Caki2 (cell line): ENCODE measurements at regions not wholly inside any gene's neighbourhood (a gene's known extent, or its start where the extent isn't known, plus 50 kb on each side); places are given as distances from the start of the nearest gene placed in this dataset.
"Not testable (repeated sequence)": the region's sequence is repeated elsewhere in the genome, so short reads cannot be mapped to it uniquely, and the experiment has no call there.

Source experiments
- DNase-seq: peaks from one replicate; pipeline ENCODE4 v3.0.0-alpha.2; 2015; ENCODE audit warnings: low read depth
- in situ Hi-C: cut with HindIII; loops from 2 replicates; pipeline ENCODE4 v1.10.0; 2016; ENCODE audit warnings: low sequenced_read_pairs, low pct_unique_long_range_greater_than_20kb, mixed read lengths

DNA sequence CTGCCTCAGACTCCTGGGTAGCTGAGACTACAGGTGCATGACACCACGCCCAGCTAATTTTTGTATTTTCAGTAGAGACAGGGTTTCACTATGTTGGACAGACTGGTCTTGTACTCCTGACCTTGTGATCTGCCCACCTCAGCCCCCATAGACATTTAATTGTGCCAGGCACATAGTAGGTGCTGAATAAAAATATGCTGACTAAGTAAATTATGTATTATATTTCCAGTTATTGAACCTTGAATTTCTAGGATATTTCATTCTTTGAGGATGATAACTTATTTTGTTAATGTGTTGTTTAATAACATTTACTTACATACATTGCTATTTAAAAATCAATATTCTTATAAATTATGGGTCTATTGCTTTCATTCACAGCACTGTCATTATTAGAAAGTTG, 190.4 kb upstream of the LRRTM4 start:
- in situ Hi-C loops, result no loop called here
- DNase-seq, result no peak

DNA sequence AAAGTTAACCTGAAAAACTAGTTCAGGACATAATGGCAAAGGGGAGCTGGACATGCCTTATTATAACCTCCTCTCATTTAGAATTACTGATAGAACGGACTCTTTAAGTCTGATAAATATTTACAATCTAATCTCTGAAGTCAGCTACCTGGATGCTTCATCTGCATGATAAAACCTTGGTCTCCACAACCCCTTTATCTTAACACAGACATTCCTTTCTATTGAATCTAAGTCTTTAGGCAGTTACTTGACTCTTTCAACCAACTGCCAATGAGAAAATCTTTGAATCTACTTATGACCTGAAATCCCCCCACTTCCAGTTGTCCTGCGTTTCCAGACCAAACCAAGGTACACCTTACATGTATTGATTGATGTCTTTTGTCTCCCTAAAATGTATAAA, 191.2 kb upstream of the LRRTM4 start:
- in situ Hi-C loops, result no loop called here
- no peak for DNase-seq

DNA sequence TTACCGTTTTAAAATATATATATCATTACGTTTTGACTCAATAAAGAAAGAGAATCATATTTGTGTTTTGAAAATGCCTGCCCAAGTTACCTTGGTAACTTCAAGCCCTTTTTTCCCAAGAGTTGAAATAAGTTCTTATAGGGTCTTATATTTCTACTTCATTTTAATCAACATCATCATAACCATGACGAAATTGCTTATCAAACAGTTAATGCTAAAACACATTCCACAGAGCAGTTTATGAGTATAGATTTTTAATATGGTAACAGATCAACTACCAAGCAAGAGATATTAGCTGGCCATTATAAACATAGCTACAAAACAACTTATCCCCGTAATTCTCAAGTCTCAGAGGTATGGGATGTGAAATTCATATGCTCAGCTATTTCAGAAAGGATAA, 197.9 kb upstream of the LRRTM4 start:
- no peak for DNase-seq
- in situ Hi-C loops, result no loop called here

DNA sequence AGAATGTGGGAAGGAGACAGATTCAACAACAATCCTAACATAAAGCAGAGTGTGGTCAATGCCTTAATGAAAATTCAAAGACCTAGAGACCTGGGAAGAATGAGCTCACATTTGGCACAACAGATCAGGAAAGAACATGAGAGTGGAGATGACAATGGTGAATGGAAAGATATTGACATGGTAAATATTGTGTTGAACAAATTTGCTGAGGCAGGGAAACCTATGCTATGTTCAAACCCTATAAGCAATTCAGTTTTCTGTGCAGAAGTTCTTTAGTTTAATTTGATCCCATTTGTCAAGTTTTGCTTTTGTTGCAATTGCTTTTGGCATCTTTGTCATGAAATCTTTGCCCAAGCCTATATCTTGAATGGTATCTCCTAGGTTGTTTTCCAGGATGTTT, 199.4 kb upstream of the LRRTM4 start:
- in situ Hi-C loops, result no loop called here

DNA sequence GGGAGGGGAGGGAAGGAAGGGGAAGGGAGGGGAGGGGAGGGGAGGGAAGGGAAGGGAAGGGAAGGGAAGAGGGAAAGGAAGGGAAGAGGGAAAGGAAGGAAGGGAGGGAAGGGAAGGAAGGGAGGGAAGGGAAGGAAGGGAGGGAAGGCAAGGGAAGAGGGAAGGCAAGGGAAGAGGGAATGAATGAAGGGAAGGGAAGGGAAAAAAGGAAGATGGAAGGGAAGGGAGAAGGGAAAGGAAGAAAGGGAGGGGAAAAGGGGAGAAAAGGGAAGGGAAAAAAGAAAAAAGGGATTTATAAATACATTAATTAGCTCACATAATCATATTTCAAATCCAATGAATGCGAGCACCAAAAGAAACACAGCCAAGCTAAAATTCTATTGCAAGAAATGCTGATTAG, 202.9 kb upstream of the LRRTM4 start:
- no peak for DNase-seq
- in situ Hi-C loops, result no loop called here

More for the DNA sequence above, 199.4 kb upstream of the LRRTM4 start:
- DNase-seq, result no peak

DNA sequence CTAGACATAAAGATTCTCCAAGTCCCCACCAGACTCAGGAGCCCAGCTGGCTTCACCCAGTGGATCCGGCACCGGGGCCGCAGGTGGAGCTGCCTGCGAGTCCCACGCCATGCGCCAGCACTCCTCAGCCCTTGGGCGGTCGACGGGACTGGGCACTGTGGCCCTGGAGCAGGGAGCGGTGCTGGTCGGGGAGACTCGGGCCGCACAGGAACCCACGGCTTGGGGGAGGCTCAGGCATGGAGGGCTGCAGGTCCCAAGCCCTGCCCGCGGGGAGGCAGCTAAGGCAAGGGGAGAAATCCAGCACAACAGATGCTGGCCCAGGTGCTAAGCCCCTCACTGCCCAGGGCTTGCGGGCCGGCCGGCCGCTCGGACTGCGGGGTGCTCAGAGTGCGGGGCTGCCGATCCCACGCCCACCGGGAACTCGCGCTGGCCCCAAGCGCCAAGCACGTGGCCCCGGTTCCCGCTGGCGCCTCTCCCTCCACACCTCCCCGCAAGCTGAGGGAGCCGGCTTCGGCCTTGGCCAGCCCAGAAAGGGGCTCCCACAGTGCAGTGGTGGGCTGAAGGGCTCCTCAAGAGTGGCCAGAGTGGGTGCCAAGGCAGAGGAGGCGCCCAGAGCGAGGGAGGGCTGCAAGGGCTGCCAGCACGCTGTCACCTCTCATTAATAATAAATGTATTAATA, 212.6 kb upstream of the LRRTM4 start:
- DNase-seq, in situ Hi-C loops: not testable (repeated sequence)

DNA sequence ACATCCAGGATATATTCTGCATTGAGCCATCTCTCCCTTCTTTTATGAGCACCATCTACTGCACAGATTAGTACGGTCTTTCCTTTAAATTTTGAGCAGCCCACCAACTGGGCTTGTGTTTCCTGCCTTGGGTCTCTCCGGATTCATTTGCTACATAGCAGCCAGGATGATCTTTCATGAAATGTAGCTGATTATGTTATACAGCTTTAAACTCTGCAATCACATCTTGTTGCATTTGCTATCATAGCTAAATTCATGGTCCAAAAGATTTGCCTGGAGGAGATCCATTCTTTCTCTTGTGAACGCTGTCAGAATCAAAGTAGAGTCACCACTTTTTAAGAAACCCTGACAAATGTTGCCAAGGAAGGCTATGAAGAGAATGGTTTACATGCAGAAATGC, 215.1 kb upstream of the LRRTM4 start:
- DNase-seq, result no peak
- in situ Hi-C loops, result no loop called here

DNA sequence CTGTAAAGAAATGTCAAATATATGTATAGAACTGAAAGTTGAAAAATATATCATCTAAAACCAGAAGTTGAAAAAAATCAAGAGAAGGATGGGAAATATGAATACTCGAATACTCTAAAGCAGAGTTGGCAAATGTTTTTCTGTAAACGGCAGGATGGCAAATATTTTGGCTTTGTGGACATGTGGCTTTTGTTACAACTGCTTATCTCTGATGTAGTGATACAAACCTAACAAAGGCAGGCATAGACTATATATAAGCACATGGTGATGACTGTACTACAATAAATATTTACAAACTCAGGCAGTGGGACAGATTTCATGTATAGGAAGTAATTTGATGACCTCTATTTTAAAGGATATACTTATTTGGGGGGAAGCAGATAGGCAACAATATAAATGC, 224.6 kb upstream of the LRRTM4 start:
- in situ Hi-C loops, result no loop called here
- no peak for DNase-seq

DNA sequence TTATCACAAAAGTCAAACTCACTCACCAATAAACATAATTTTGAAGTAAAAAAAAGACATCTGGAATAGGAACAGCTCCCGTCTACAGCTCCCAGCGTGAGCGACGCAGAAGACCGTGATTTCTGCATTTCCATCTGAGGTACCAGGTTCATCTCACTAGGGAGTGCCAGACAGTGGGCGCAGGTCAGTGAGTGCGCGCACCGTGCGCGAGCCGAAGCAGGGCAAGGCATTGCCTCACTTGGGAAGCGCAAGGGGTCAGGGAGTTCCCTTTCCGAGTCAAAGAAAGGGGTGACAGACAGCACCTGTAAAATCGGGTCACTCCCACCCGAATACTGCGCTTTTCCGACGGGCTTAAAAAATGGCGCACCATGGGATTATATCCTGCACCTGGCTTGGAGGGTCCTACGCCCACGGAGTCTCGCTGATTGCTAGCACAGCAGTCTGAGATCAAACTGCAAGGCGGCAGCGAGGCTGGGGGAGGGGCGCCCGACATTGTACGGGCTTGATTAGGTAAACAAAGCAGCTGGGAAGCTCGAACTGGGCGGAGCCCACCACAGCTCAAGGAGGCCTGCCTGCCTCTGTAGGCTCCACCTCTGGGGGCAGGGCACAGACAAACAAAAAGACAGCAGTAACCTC, 231.7 kb upstream of the LRRTM4 start:
- in situ Hi-C loops, DNase-seq: not testable (repeated sequence)

DNA sequence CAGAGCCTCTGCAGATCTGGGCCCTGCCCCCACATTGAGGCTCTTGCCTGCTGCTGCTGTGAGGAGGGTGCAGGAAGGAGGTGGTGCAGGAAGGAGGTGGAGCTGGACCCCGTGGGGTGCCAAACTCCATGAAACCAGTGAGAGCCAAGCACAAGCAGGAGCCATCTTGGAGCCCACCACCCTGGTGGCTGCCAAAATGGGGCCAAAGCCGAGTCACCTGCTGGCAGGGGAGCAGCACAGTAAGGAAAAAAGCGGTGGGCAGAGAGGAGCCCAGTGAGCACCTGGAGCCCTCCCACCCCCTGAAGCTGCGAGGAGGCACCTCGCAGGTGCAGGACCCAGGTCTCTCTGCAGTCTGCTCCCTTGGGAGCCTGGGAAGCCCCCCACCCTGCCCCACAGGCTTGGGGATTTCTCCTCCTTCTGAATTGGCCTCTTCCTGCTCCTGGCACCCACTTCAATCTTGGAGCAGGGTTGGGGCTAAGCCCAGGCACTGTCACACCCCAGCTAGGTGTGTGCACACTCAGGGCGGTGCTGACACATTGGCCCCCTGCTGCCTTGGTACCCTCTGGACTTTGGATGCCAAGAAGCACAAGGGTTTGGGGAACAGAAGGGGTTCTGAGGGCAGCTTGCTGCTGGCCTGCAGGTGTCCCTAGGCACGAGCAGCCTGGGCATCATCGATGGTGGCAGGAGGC, 245.4 kb upstream of the LRRTM4 start:
- DNase-seq, result no peak
- in situ Hi-C loops, result no loop called here

DNA sequence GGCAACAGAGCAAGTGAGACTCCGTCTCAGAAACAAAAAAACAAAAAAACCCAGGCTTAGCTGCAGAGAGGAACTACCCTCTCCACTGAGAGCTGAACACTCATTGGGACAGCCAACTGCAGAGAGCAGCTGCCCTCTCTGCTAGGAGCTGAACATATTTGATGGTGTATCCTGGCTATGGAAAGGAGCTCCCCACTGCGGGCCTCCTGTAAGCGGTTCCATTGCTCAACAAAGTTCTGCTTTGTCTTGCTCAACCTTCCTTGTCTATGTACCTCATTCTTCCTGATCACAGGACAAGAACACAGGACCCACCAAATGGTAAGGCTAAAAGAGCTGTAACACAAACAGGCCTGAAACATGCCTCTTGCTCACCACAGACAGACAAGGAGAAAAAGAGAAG, 246.3 kb upstream of the LRRTM4 start:
- in situ Hi-C loops, result no loop called here
- no peak for DNase-seq

DNA sequence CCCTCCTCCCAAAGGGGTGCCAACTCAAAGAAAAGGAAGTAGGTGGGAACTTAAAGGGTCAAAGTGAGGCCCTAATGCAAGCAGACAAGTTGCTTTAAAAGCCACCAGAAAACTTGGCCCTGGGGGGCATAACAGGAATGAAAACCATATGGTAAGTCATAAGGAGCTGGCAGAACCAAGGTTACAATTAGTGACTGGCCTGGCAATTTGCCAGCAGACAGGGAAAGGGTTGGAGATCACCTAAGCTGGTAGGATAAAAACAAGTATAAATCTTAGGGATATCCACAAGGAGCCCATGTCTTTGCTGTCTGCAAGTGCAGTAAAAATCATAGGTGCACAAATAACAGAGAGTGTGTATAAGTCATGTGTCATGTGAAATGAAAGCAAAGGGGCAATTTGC, 256.7 kb upstream of the LRRTM4 start:
- DNase-seq, result no peak
- in situ Hi-C loops, result no loop called here

DNA sequence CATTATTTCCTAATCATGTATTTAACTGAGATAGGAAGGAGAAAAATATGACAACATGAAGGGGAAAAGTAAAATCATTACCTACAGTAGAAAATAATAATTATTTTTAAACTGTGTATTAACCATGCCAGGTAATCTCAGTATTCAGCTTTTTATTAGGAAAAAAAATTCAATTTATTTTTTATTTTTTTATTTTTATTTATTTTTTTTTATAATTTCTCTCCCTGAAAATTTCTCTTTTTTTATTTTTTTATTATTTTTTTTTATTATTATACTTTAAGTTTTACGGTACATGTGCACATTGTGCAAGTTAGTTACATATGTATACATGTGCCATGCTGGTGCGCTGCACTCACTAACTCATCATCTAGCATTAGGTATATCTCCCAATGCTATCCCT, 271.3 kb upstream of the LRRTM4 start:
- in situ Hi-C loops, DNase-seq: not testable (repeated sequence)

DNA sequence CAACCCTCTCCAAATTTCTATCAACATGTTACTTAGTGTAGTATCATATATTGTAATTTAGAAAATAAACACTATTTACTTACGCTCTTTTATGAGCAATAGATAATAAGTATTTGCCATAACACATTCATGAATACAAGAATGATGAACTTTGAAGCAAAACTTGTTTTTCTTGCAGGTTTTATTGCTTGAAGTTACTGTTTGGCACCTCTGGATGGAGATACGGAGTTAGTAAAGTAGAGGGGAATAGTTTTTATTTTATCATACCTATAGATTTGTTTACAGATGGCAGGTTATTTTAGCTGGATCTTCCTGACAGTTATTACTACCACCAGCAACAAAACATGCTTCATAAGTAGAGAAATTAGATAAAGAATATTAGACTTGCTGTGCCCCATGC, 274.2 kb upstream of the LRRTM4 start:
- no peak for DNase-seq
- in situ Hi-C loops, result no loop called here

DNA sequence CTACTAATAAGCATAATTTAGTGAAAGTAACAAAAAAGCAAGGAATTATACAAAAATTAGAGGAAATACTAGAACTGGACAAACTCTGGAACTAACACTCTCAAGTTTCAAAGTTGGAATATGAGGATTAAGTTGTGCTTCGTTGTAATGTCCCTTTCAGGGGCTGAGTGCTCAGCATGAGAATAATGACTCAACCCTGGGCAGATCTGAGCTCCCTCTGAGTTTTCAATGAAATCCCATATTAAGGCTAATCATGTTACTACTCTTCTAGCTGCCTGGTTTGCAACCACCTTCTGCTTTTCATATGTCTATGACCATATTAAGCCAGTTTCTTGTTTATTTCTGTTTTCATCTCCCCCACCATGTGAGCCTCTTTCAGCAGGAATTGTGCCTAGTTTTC, 274.9 kb upstream of the LRRTM4 start:
- in situ Hi-C loops, result no loop called here
- DNase-seq, result no peak

DNA sequence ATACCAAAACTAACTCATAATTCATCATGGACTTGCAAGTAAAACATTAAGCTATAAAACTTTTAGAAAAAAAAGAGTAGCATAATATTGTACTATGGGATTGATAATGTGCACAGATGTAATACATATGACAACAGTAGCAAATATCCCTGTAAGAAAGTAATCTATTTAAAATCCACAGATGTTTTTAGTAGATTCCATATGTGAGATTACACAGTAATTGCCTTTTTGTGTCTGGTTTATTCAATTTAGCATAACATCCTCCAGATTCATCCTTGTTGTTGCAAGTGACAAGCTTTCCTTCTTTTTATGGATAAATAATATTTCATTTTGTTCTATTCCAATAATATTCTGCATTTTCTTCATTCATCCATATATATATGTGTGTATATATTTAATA, 278.2 kb upstream of the LRRTM4 start:
- no peak for DNase-seq
- in situ Hi-C loops, result no loop called here

DNA sequence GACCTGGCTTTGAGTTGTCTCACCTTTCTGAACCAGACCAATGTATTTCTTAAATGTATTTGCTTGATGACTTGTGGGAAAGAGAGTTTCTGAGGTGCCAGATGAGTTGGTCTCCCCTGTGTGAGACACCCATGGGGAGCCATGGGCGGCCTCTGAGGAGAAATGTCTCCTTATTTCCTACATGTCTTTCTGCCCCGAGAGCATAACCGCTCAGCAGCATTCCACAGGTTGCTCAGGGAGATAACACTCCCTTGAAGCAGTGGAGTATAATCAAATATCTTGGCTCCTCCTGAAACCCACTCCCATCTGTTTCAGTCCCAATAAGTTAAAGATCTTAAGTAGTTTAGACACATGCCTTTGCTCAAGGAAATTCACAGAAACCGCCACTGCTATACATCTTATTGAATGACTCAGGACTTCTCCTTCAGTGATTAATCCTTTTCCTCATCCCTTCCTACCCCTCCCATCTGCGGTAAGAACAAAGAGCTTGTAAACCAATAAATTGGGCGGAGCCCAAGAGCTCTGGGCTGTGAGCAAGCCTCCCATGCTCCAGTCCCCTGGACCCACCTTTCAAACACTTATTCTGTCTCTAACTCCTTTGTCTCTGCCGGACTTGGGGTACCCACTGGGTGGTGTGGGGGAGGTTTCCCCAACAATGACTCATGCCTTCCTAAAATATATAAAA, 285.5 kb upstream of the LRRTM4 start:
- in situ Hi-C loops, result no loop called here
- DNase-seq, result peak; percentile 18

DNA sequence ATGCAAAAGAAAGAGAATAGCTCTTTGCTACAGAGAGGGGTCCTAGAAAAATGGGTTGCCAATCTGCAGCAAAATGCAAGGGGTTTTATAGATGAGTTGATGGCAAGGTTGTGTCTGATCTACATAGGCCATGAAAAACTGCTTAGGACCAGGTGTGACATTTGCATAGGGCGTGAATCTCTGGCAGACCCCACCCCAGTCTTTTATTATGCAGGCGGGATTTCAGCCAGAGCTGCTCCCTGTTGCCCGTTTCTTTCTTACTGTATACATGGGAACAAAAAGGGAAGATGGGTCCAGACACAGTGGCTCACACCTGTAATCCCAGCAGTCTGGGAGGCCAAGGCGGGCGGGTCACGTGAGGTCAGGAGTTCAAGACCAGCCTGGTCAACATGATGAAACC, 286.4 kb upstream of the LRRTM4 start:
- in situ Hi-C loops, result no loop called here
- no peak for DNase-seq

DNA sequence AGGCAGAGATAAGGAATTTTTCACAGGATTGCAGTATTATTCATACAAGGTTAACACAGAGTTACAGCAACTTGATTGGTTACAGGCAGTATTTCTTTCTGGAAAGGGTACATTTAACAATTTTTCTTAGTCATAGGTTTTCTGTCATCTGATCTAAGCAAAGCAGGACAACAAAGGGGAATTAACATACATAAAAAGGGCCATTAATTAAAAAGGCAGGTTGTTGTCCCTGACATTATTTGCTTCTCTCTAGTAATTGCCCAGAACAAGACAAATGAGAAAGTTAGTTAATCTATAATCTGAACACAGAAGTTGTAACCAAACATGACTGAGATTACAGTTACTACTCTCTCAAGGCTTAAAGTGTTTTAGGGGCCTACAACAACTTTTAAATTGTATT, 291.4 kb upstream of the LRRTM4 start:
- in situ Hi-C loops, result no loop called here

More for the DNA sequence above, 291.4 kb upstream of the LRRTM4 start:
- peak; percentile 26 for DNase-seq
